RWPE2 (cell line): ENCODE measurements at regions not wholly inside any gene's neighbourhood (a gene's known extent, or its start where the extent isn't known, plus 50 kb on each side); places are given as distances from the start of the nearest gene placed in this dataset.

Source experiments
- ATAC-seq: fragments of 200-7000 bp; cut with Tn5 transposase; 3 replicates; pipeline ENCODE4 v1.9.1; 2021; ENCODE audit warnings: low read depth
- DNase-seq: peaks from one replicate; pipeline ENCODE4 v3.0.0-alpha.2; 2020; ENCODE audit warnings: low spot score
- H3K27ac ChIP-seq: fragments of 450-650 bp; 2 replicates; pipeline ENCODE4 v1.5.1; 2017; ENCODE audit warnings: mild to moderate bottlenecking; ENCODE audit not compliant: poor library complexity, severe bottlenecking
- H3K27me3 ChIP-seq: fragments of 250-450 bp; sonication (Bioruptor Pico); 2 replicates; pipeline ENCODE4 v1.5.1; 2021; ENCODE audit warnings: mild to moderate bottlenecking, moderate library complexity; ENCODE audit not compliant: insufficient read depth, poor library complexity, severe bottlenecking
- H3K36me3 ChIP-seq: fragments of 250-450 bp; sonication (Bioruptor Pico); 2 replicates; pipeline ENCODE4 v1.5.1; 2020; ENCODE audit warnings: low read depth, mild to moderate bottlenecking, moderate library complexity
- H3K4me1 ChIP-seq: fragments of 250-450 bp; sonication (Bioruptor Pico); 2 replicates; pipeline ENCODE4 v1.5.1; 2021; ENCODE audit warnings: mild to moderate bottlenecking, moderate library complexity; ENCODE audit not compliant: insufficient read depth, poor library complexity, severe bottlenecking
- H3K4me3 ChIP-seq: fragments of 250-450 bp; sonication (Bioruptor Pico); 2 replicates; pipeline ENCODE4 v1.5.1; 2021; ENCODE audit warnings: mild to moderate bottlenecking, moderate library complexity; ENCODE audit not compliant: severe bottlenecking
- H3K9me3 ChIP-seq: fragments of 250-450 bp; sonication (Bioruptor Pico); 2 replicates; pipeline ENCODE4 v1.5.1; 2021; ENCODE audit warnings: mild to moderate bottlenecking, moderate library complexity; ENCODE audit not compliant: severe bottlenecking
- TF ChIP-seq, protein P1 (sequence below): fragments of 450-650 bp; IDR thresholded peaks from one replicate; pipeline ENCODE4 v1.5.1; 2017; ENCODE audit warnings: mild to moderate bottlenecking, moderate library complexity; ENCODE audit not compliant: poor library complexity, severe bottlenecking

DNA sequence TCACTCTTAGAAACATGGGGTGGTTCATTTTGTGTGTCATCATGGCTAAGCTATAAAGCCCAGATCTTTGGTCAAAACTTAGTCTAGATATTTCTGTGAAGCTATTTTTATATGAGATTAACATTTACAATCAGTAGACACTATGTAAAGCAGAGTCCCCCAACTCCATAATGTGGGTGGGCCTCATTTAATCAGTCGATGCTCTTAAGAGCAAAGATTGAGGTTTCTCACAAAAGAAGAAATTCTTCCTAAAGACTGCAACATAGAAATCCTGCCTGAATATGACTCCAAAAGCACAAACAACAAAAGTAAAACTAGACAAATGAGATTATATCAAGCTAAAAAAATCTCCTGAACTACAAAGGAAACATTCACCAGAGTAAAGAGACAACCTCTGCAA is 642.2 kb downstream of the DIAPH3 start:
- TF ChIP-seq, protein P1, sequence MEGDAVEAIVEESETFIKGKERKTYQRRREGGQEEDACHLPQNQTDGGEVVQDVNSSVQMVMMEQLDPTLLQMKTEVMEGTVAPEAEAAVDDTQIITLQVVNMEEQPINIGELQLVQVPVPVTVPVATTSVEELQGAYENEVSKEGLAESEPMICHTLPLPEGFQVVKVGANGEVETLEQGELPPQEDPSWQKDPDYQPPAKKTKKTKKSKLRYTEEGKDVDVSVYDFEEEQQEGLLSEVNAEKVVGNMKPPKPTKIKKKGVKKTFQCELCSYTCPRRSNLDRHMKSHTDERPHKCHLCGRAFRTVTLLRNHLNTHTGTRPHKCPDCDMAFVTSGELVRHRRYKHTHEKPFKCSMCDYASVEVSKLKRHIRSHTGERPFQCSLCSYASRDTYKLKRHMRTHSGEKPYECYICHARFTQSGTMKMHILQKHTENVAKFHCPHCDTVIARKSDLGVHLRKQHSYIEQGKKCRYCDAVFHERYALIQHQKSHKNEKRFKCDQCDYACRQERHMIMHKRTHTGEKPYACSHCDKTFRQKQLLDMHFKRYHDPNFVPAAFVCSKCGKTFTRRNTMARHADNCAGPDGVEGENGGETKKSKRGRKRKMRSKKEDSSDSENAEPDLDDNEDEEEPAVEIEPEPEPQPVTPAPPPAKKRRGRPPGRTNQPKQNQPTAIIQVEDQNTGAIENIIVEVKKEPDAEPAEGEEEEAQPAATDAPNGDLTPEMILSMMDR: no peak

DNA sequence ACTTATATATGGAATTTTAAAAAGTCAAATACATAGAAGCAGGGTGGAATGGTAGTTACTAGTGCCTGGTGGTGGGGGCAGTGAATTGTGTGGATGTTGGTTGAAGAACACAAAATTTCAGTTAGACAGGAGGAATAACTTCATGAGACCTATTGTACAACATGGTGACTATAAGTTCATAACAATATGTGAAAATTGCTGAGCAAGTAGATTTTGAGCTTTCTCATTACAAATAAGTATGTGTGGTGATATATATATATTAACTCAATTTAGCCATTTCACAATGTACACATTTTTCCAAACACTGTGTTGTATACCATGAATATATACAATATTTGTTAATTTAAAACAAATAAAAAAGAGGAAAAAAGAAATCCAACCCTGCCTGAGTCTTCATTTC is 641.1 kb downstream of the DIAPH3 start:
- TF ChIP-seq, protein P1: no peak
- no peaks in the 10 kb centered on the region for H3K4me1 ChIP-seq
- H3K27ac ChIP-seq: no peak overlapping the region
- H3K36me3 ChIP-seq: no peaks in the 10 kb centered on the region
- H3K27me3 ChIP-seq: no peaks in the 10 kb centered on the region
- ATAC-seq: no peak
- DNase-seq: no peak
- no peaks in the 10 kb centered on the region for H3K9me3 ChIP-seq
- no peak overlapping the region for H3K4me3 ChIP-seq

More for the DNA sequence above, 642.2 kb downstream of the DIAPH3 start:
- Histone ChIP-seq H3K4me3 (no peak overlapping the region), H3K27me3 (no peaks in the 10 kb centered on the region), H3K9me3 (no peaks in the 10 kb centered on the region), H3K4me1 (no peaks in the 10 kb centered on the region), H3K36me3 (no peaks in the 10 kb centered on the region), H3K27ac (no peak overlapping the region)
- no peak for ATAC-seq
- DNase-seq: no peak

DNA sequence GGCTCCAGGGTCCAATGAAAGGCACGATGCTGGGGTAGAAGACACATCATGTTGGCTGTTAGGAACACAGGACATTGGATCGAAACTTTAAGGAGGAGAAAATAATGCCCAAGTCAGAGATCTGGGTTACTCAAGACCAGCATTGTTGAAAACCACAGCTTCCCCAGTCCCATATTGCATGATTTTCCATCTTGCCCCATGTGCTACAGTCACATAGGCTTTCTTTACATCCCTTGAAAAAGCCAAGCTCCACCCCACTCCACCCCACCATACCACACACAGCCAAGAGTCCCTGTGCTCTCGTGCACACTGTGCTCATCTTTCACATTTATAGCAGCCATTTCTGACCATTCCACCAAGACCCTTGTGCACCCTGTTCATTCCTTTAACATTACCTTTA is 636.2 kb downstream of the DIAPH3 start:
- no peaks in the 10 kb centered on the region for H3K9me3 ChIP-seq
- H3K36me3 ChIP-seq: no peaks in the 10 kb centered on the region
- ATAC-seq (no peak), DNase-seq (no peak)
- no peak overlapping the region for H3K27ac ChIP-seq
- peaks cover 13% of the 10 kb centered on the region for H3K4me1 ChIP-seq
- TF ChIP-seq, protein P1: no peak
- no peak overlapping the region for H3K4me3 ChIP-seq
- no peaks in the 10 kb centered on the region for H3K27me3 ChIP-seq

DNA sequence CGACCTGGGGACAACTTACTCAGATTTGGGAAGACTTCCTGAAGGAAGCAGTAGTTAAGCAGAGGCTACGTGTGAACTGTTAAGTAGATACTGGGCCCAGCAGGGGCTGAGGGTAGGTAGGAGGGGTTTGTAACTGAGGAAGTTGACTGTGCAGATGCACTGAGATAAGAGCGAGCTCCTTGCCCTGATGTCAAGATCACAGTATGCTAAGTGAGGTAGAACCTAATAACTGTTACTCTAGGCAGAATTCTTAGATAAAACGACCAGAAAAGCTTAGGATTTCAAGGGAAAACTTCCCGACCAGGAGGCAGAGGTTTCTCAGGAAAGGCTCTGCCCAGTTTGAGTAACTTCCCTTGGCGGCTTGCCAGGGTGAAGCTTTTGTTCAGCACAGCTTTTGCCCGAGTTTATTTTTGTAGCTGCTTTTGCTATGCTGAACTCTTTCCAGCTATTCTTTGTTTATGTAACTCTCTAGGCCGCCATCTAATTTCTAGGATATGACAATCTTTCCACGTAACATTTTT is 632.1 kb downstream of the DIAPH3 start:
- peak; percentile 83 for DNase-seq
- peak; percentile 69 for ATAC-seq
- TF ChIP-seq, protein P1: no peak
- no peaks in the 10 kb centered on the region for H3K9me3 ChIP-seq
- H3K36me3 ChIP-seq: no peaks in the 10 kb centered on the region
- H3K27ac ChIP-seq: peak overlapping the region; percentile 77
- peaks cover 30% of the 10 kb centered on the region for H3K4me1 ChIP-seq
- no peaks in the 10 kb centered on the region for H3K27me3 ChIP-seq
- no peak overlapping the region for H3K4me3 ChIP-seq

DNA sequence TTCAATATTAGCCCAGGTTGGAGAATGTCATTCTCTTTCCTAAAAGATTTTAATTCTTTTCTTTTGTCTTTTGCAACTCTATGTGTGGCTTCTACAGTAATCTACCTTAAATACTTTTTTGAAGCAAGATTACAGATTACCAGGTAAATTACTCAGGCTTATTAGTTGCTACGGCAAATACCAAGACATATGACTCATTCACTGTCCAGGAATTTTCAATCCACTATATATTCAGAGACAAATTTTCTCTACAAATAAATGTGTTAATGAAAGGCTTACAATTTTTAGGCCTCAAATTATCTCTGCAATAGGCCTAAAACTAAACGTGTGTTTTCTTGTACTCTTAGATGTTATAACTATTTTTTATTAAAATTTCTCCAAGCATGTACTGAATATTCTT is 631.3 kb downstream of the DIAPH3 start:
- DNase-seq: no peak
- Histone ChIP-seq H3K27me3 (no peaks in the 10 kb centered on the region), H3K4me3 (no peak overlapping the region), H3K4me1 (peaks cover 30% of the 10 kb centered on the region), H3K9me3 (no peaks in the 10 kb centered on the region), H3K36me3 (no peaks in the 10 kb centered on the region), H3K27ac (peak overlapping the region; percentile 77)
- ATAC-seq: peak; percentile 53; the same call in 1 of the 3 replicates
- TF ChIP-seq, protein P1: no peak
